Kidney (tissue), 13 donors: ENCODE measurements at regions not wholly inside any gene's neighbourhood (a gene's known extent, or its start where the extent isn't known, plus 50 kb on each side); places are given as distances from the start of the nearest gene placed in this dataset.

Source experiments
- DNase-seq, 5 donors: peaks; one replicate each; pipeline ENCODE4 v3.0.0-alpha.2; 2013 to 2020
- FAIRE-seq: peaks from 2 replicates; lab custom pipeline; 2012; peaks lifted over from hg19 to GRCh38; lab: Jason Lieb, UNC
- H3K27ac ChIP-seq, 2 donors: one replicate each; pipeline ENCODE4 v1.7.0; 2013; ENCODE audit warnings: low read depth in 2 of 2, low read length in 2 of 2, inconsistent platforms in 1 of 2
- H3K27me3 ChIP-seq: one replicate; pipeline ENCODE4 v1.7.1; 2013; ENCODE audit warnings: low read length, inconsistent platforms; ENCODE audit not compliant: control insufficient read depth, insufficient read depth
- H3K36me3 ChIP-seq, 3 donors: one replicate each; pipeline versions ENCODE4 v1.7.0 to v1.7.1; 2013; ENCODE audit warnings: low read length in 3 of 3, control low read depth in 1 of 3, inconsistent platforms in 1 of 3; ENCODE audit not compliant: insufficient read depth in 3 of 3, control insufficient read depth in 2 of 3
- H3K4me1 ChIP-seq, 3 donors: one replicate each; pipeline versions ENCODE4 v1.7.0 to v1.7.1; 2013; ENCODE audit warnings: low read length in 3 of 3, inconsistent platforms in 1 of 3, low read depth in 1 of 3; ENCODE audit not compliant: control insufficient read depth in 2 of 3, insufficient read depth in 2 of 3
- H3K4me3 ChIP-seq, 3 donors: one replicate each; pipeline versions ENCODE4 v1.7.0 to v1.8.1; 2013; ENCODE audit warnings: low read length in 3 of 3, control low read depth in 1 of 3, inconsistent platforms in 1 of 3
- H3K9ac ChIP-seq, 3 donors: one replicate each; pipeline versions ENCODE4 v1.7.0 to v1.7.1; 2013; ENCODE audit warnings: low read length in 3 of 3, control low read depth in 1 of 3, inconsistent platforms in 1 of 3
- H3K9me3 ChIP-seq, 3 donors: one replicate each; pipeline versions ENCODE4 v1.7.0 to v1.7.1; 2013; ENCODE audit warnings: low read length in 3 of 3, control low read depth in 1 of 3, inconsistent platforms in 1 of 3; ENCODE audit not compliant: control insufficient read depth in 2 of 3, insufficient read depth in 1 of 3
- intact Hi-C: fragments of 100-400 bp; cut with DNase I; formaldehyde crosslinking; loops from one replicate; pipeline ENCODE4 v1.11.1; 2022
- TF ChIP-seq, protein P1 (sequence below): IDR thresholded peaks from 3 replicates; pipeline ENCODE4 v1.5.1; 2012; ENCODE audit warnings: mild to moderate bottlenecking, moderate library complexity, borderline replicate concordance; ENCODE audit not compliant: insufficient read depth; ENCODE audit errors: extremely low read depth
- donor health status: control.
- donor health status: control.
- donor health status: control.
- donor health status: control.
- donor health status: control.
- donor health status: DM: yes; HTN: yes; CAD: no.
- donor health status: Normal renal cell carcinoma (clear cell type).

GRCh38 chr18:45270289-45270771, 344.9 kb upstream of the SLC14A2 start:
- FAIRE-seq (no peak), DNase-seq (no peak)
- intact Hi-C loops: no loop called here
- H3K27ac ChIP-seq: no peak overlapping the region
- peaks cover 0 to 5% (median 0%) of the 10 kb centered on the region in 3 donors for H3K9me3 ChIP-seq
- no peak overlapping the region for H3K4me3 ChIP-seq
- H3K27me3 ChIP-seq: no peaks in the 10 kb centered on the region
- H3K9ac ChIP-seq: no peak overlapping the region
- H3K36me3 ChIP-seq: no peaks in the 10 kb centered on the region
- TF ChIP-seq, protein P1, sequence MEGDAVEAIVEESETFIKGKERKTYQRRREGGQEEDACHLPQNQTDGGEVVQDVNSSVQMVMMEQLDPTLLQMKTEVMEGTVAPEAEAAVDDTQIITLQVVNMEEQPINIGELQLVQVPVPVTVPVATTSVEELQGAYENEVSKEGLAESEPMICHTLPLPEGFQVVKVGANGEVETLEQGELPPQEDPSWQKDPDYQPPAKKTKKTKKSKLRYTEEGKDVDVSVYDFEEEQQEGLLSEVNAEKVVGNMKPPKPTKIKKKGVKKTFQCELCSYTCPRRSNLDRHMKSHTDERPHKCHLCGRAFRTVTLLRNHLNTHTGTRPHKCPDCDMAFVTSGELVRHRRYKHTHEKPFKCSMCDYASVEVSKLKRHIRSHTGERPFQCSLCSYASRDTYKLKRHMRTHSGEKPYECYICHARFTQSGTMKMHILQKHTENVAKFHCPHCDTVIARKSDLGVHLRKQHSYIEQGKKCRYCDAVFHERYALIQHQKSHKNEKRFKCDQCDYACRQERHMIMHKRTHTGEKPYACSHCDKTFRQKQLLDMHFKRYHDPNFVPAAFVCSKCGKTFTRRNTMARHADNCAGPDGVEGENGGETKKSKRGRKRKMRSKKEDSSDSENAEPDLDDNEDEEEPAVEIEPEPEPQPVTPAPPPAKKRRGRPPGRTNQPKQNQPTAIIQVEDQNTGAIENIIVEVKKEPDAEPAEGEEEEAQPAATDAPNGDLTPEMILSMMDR: no peak
- no peaks in the 10 kb centered on the region for H3K4me1 ChIP-seq

DNA sequence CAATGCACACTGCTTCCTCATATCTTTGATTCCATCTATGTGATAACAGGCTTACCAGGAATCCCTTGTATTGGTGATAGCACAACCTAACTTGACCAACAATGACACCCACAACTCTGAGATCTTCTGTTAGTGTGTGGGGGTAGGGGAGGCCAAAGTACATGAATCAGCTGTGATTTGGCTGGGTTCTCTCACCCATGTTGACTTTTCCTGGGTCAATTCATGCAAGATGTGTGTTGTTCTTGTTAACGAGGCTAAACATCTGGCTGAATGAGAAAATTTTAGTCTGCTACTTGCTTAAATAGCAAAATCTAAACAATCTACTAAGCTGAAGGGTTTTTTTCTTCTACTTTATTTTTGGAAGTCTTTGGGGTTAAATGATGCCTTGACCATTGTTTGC, 341.2 kb upstream of the SLC14A2 start:
- no peaks in the 10 kb centered on the region for H3K36me3 ChIP-seq
- H3K4me1 ChIP-seq: no peaks in the 10 kb centered on the region
- DNase-seq: no peak
- H3K27ac ChIP-seq: no peak overlapping the region
- no peaks in the 10 kb centered on the region for H3K27me3 ChIP-seq
- FAIRE-seq: no peak
- H3K9me3 ChIP-seq: peaks cover 0 to 5% (median 0%) of the 10 kb centered on the region in 3 donors
- H3K9ac ChIP-seq: no peak overlapping the region
- intact Hi-C loops: no loop called here
- TF ChIP-seq, protein P1: no peak
- H3K4me3 ChIP-seq: no peak overlapping the region

DNA sequence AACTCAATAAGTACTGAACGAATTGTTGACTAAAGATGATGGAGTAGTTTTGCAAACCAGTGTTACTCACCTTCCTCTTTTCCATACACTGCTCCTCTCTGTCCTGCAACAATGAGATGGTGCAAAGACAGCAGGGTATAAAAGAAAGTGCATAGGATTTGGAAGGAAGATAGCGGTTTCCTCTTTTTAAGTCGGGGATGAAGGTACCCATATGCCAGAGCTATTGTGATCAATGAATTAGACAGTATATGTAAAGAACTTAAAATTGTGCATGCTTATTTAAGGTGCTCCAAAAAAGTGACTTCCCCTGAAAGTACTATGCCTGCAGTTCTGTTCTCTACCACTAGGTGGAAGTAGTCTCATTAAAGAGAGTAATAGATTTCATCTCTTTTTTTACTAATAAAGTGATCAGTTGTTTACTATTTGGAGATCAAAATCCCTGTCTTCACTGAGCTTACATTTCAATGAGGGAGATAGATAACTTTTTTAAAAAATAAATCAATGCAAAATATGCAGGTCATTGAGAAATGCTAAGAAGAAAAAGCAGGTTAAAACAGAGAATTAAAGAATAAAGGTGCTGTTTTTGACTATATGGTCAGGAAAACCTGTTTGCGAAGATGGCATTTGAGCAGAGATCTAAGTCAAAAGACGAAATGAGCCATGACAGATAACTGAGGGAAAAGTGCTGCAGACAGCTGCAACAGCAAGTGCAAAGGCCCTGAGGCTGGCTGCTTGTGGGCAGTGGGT, 339.7 kb upstream of the SLC14A2 start:
- Histone ChIP-seq H3K4me1 (no peaks in the 10 kb centered on the region), H3K9ac (no peak overlapping the region), H3K36me3 (no peaks in the 10 kb centered on the region), H3K27me3 (no peaks in the 10 kb centered on the region), H3K27ac (no peak overlapping the region), H3K4me3 (no peak overlapping the region), H3K9me3 (peaks cover 0 to 5% (median 0%) of the 10 kb centered on the region in 3 donors)
- no peak for FAIRE-seq
- TF ChIP-seq, protein P1: peak; percentile 35
- no peak for DNase-seq
- intact Hi-C loops: no loop called here
